SU-DHL-6 (cell line): ENCODE measurements at regions not wholly inside any gene's neighbourhood (a gene's known extent, or its start where the extent isn't known, plus 50 kb on each side); places are given as distances from the start of the nearest gene placed in this dataset.

ENCODE experiments used
- H2AFZ ChIP-seq: fragments of 200-600 bp; sonication (generic); 2 replicates; pipeline ENCODE4 v1.6.1; 2014; ENCODE audit warnings: low read depth, mild to moderate bottlenecking, moderate library complexity, mixed read lengths, antibody characterized with exemption, low read length; ENCODE audit not compliant: severe bottlenecking
- H3F3A ChIP-seq: fragments of 200-600 bp; shearing (Covaris generic); 2 replicates; pipeline ENCODE4 v1.6.0; 2016; ENCODE audit warnings: antibody characterized with exemption, mild to moderate bottlenecking; ENCODE audit not compliant: insufficient read depth
- H3K27ac ChIP-seq: fragments of 200-600 bp; sonication (generic); 2 replicates; pipeline ENCODE4 v1.5.1; 2016; ENCODE audit warnings: low read depth, mild to moderate bottlenecking, low read length, moderate library complexity, mixed read lengths
- H3K27me3 ChIP-seq: fragments of 200-600 bp; sonication (generic), shearing (Covaris generic); 2 replicates; pipeline ENCODE4 v1.6.0; 2014; ENCODE audit warnings: mild to moderate bottlenecking, low read length
- H3K36me3 ChIP-seq: fragments of 200-600 bp; sonication (generic); 2 replicates; pipeline ENCODE4 v1.6.1; 2014; ENCODE audit warnings: mild to moderate bottlenecking, low read length, mixed read lengths
- H3K4me2 ChIP-seq: fragments of 300-600, 200-600 bp; shearing (Covaris generic), sonication (generic); 2 replicates; pipeline ENCODE4 v1.6.0; 2014; ENCODE audit warnings: low read length, low read depth, mild to moderate bottlenecking; ENCODE audit not compliant: poor library complexity, severe bottlenecking
- H3K4me3 ChIP-seq: fragments of 200-600 bp; sonication (generic); 2 replicates; pipeline ENCODE4 v1.5.1; 2014; ENCODE audit warnings: antibody characterized with exemption, low read length, mild to moderate bottlenecking, mixed read lengths; ENCODE audit not compliant: insufficient read depth, poor library complexity, severe bottlenecking
- H3K79me2 ChIP-seq: fragments of 200-600 bp; sonication (generic); 2 replicates; pipeline ENCODE4 v1.6.1; 2014; ENCODE audit warnings: mild to moderate bottlenecking, low read length, moderate library complexity; ENCODE audit not compliant: insufficient read depth
- H3K9ac ChIP-seq: fragments of 200-600 bp; sonication (generic); 2 replicates; pipeline ENCODE4 v1.7.0; 2014; ENCODE audit warnings: mild to moderate bottlenecking, low read length
- H3K9me2 ChIP-seq: fragments of 200-600 bp; sonication (generic); replicated peaks from 2 replicates; pipeline ENCODE4 v1.6.1; 2014; ENCODE audit warnings: low read length; ENCODE audit not compliant: insufficient read depth
- H3K9me3 ChIP-seq: fragments of 200-600 bp; sonication (generic); 2 replicates; pipeline ENCODE4 v1.6.1; 2014; ENCODE audit warnings: low read length, mixed read lengths; ENCODE audit not compliant: insufficient read depth
- H4K20me1 ChIP-seq: fragments of 200-600 bp; sonication (generic); 2 replicates; pipeline ENCODE4 v1.6.1; 2014; ENCODE audit warnings: low read depth, mild to moderate bottlenecking, antibody characterized with exemption, low read length, moderate library complexity, mixed read lengths
- CTCF ChIP-seq: fragments of 200-600 bp; sonication (generic); IDR thresholded peaks from one replicate; pipeline ENCODE4 v1.5.1; 2017; ENCODE audit warnings: antibody characterized with exemption, mild to moderate bottlenecking, low read length, moderate library complexity; ENCODE audit not compliant: insufficient read depth, poor library complexity, severe bottlenecking
- EZH2phosphoT487 ChIP-seq: fragments of 200-600 bp; sonication (generic), shearing (Covaris generic); conservative IDR thresholded peaks from 2 replicates; pipeline ENCODE4 v1.6.1; 2018; ENCODE audit warnings: mild to moderate bottlenecking, antibody characterized with exemption, low read length, moderate library complexity, mixed read lengths

DNA sequence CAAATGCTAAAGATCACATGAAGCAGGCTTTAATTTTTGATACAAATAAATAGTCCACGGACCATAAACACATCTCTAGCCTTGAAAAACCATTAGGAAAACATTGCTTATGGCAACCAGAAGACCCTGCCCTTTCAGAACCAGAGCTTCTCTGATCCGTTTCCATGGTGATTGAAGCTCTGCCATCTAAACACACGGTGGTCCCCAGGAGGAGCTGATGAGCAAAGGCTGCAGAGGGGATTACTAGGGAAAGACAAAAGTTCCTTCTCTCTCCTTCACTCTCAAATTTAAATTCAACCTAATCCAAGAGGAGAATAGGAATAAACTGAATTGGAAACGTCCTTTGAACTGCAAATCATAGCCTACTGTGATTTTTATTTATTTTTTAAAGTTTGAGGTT lies 122.0 kb upstream of the ATP10A start:
- Histone ChIP-seq H3K79me2 (no peaks in the 10 kb centered on the region), H3K9ac (no peak overlapping the region), H4K20me1 (no peaks in the 10 kb centered on the region), H3K9me2 (no peaks in the 10 kb centered on the region), H3K27me3 (no peaks in the 10 kb centered on the region), H2AFZ (no peak overlapping the region), H3K36me3 (no peaks in the 10 kb centered on the region), H3K27ac (no peak overlapping the region), H3K9me3 (no peaks in the 10 kb centered on the region), H3F3A (no peaks in the 10 kb centered on the region), H3K4me3 (no peak overlapping the region), H3K4me2 (no peak overlapping the region)
- TF ChIP-seq CTCF (no peak), EZH2phosphoT487 (no peak)

DNA sequence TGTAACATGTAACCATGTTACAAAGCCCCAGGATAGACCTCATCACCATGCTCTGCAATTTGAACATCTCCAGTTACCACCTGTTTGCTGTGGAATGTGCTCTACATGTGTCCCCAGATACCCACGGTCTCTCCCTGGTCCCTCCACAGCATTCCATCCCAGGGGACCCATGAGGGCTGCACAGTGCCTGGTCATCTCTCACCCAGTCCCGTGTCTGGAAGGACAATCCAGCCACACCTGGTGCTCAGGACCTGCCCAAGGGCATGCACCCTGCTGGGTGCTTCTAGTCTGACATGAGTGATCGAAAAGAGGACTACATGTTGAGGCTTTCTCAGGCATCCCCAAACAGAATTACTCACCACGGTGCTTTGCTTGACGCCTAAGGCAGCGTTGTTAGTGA lies 119.6 kb upstream of the ATP10A start:
- no peak for TF ChIP-seq CTCF
- TF ChIP-seq EZH2phosphoT487, result no peak
- Histone ChIP-seq H2AFZ (no peak overlapping the region), H3K9me3 (no peaks in the 10 kb centered on the region), H3K4me3 (no peak overlapping the region), H3K79me2 (no peaks in the 10 kb centered on the region), H3K9me2 (no peaks in the 10 kb centered on the region), H3K27me3 (no peaks in the 10 kb centered on the region), H3F3A (no peaks in the 10 kb centered on the region), H3K4me2 (no peak overlapping the region), H3K36me3 (no peaks in the 10 kb centered on the region), H4K20me1 (no peaks in the 10 kb centered on the region), H3K9ac (no peak overlapping the region), H3K27ac (no peak overlapping the region)

GRCh38 chr15:25981114-25981513 lies 118.0 kb upstream of the ATP10A start:
- no peak overlapping the region for H3K4me2 ChIP-seq
- no peak overlapping the region for H3K4me3 ChIP-seq
- H3K27me3 ChIP-seq, result no peaks in the 10 kb centered on the region
- no peaks in the 10 kb centered on the region for H3F3A ChIP-seq
- H4K20me1 ChIP-seq, result no peaks in the 10 kb centered on the region
- H3K27ac ChIP-seq, result no peak overlapping the region
- H3K9me2 ChIP-seq, result no peaks in the 10 kb centered on the region
- H3K79me2 ChIP-seq, result no peaks in the 10 kb centered on the region
- H3K9ac ChIP-seq, result no peak overlapping the region
- no peak for TF ChIP-seq EZH2phosphoT487
- no peak overlapping the region for H2AFZ ChIP-seq
- no peaks in the 10 kb centered on the region for H3K36me3 ChIP-seq
- H3K9me3 ChIP-seq, result no peaks in the 10 kb centered on the region

GRCh38 chr15:25972141-25972675 lies 109.1 kb upstream of the ATP10A start:
- H3K36me3 ChIP-seq, result no peaks in the 10 kb centered on the region
- no peak overlapping the region for H3K4me3 ChIP-seq
- no peak overlapping the region for H3K9ac ChIP-seq
- H3K79me2 ChIP-seq, result no peaks in the 10 kb centered on the region
- no peak overlapping the region for H3K4me2 ChIP-seq
- H3F3A ChIP-seq, result no peaks in the 10 kb centered on the region
- no peak overlapping the region for H2AFZ ChIP-seq
- H3K27me3 ChIP-seq, result no peaks in the 10 kb centered on the region
- TF ChIP-seq EZH2phosphoT487, result no peak
- no peak for TF ChIP-seq CTCF
- no peak overlapping the region for H3K27ac ChIP-seq
- no peaks in the 10 kb centered on the region for H3K9me2 ChIP-seq
- H3K9me3 ChIP-seq, result no peaks in the 10 kb centered on the region
- H4K20me1 ChIP-seq, result no peaks in the 10 kb centered on the region
